WERI-Rb-1 (cell line): ENCODE measurements at regions not wholly inside any gene's neighbourhood (a gene's known extent, or its start where the extent isn't known, plus 50 kb on each side); places are given as distances from the start of the nearest gene placed in this dataset.

Experiments
- DNase-seq: peaks from one replicate; pipeline ENCODE4 v3.0.0-alpha.2; 2020
- H3K27ac ChIP-seq: fragments of 250-450 bp; sonication (Bioruptor Pico); 2 replicates; pipeline ENCODE4 v1.5.1; 2020; ENCODE audit warnings: mild to moderate bottlenecking, moderate library complexity
- H3K27me3 ChIP-seq: fragments of 250-450 bp; sonication (Bioruptor Pico); 2 replicates; pipeline ENCODE4 v1.5.1; 2021; ENCODE audit warnings: mild to moderate bottlenecking, low read depth, moderate library complexity; ENCODE audit not compliant: insufficient read depth, severe bottlenecking
- H3K36me3 ChIP-seq: fragments of 250-450 bp; sonication (Bioruptor Pico); 2 replicates; pipeline ENCODE4 v1.5.1; 2020; ENCODE audit warnings: mild to moderate bottlenecking, moderate library complexity
- H3K4me3 ChIP-seq: 2 replicates; pipeline ENCODE4 v1.5.1; 2011; ENCODE audit warnings: low read depth, mild to moderate bottlenecking, control low read depth, low read length
- H3K9me3 ChIP-seq: fragments of 250-450 bp; sonication (Bioruptor Pico); 2 replicates; pipeline ENCODE4 v1.5.1; 2021; ENCODE audit warnings: mild to moderate bottlenecking, moderate library complexity; ENCODE audit not compliant: severe bottlenecking
- TF ChIP-seq, protein P1 (sequence below): IDR thresholded peaks from 2 replicates; pipeline ENCODE4 v1.5.1; 2011; ENCODE audit warnings: low read depth, mild to moderate bottlenecking, control low read depth, inconsistent platforms, low read length

DNA sequence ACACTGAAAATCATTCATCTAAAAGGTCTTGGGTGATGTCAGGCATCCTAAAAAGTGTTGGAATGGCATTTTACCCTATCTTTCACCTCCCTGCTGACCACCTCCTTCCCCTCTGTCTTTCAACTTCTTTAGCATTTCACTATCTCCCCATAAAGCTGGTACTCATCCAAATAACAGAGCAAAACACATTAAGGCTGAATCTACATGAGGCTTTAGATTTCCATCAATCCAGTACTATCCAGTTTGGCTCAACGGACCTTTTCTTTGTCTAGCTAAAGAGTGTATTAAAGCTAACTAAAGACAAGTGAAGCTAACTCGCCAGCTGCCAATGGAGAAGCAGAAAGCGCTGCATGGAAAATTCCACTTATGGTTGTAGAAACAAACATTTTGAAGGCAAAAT lies 122.5 kb upstream of the NCKAP5 start:
- H3K4me3 ChIP-seq: no peak overlapping the region
- TF ChIP-seq, protein P1, sequence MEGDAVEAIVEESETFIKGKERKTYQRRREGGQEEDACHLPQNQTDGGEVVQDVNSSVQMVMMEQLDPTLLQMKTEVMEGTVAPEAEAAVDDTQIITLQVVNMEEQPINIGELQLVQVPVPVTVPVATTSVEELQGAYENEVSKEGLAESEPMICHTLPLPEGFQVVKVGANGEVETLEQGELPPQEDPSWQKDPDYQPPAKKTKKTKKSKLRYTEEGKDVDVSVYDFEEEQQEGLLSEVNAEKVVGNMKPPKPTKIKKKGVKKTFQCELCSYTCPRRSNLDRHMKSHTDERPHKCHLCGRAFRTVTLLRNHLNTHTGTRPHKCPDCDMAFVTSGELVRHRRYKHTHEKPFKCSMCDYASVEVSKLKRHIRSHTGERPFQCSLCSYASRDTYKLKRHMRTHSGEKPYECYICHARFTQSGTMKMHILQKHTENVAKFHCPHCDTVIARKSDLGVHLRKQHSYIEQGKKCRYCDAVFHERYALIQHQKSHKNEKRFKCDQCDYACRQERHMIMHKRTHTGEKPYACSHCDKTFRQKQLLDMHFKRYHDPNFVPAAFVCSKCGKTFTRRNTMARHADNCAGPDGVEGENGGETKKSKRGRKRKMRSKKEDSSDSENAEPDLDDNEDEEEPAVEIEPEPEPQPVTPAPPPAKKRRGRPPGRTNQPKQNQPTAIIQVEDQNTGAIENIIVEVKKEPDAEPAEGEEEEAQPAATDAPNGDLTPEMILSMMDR: no peak
- H3K9me3 ChIP-seq: no peaks in the 10 kb centered on the region
- H3K27ac ChIP-seq: no peak overlapping the region
- no peaks in the 10 kb centered on the region for H3K36me3 ChIP-seq
- no peaks in the 10 kb centered on the region for H3K27me3 ChIP-seq
- no peak for DNase-seq

DNA sequence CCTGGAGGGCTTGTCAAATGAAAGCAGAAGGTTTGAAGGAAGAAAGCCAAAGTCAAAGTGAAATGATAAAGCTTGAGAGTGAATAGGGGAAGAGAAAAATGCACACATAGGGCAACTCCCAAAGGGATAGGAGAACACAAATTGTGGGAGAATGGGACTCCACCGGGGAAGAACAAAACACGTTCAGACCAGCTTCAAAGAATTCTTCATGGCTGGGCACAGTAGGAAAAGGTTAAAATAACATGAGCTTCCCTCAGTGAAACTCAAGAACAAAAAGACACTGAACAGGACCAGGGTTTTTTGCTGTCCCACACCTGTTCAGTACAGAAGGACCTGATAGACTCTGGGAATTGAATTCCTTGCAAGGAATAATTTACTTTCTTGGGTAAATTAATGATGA lies 123.1 kb upstream of the NCKAP5 start:
- no peaks in the 10 kb centered on the region for H3K27me3 ChIP-seq
- no peak for DNase-seq
- H3K4me3 ChIP-seq: no peak overlapping the region
- H3K27ac ChIP-seq: no peak overlapping the region
- H3K9me3 ChIP-seq: no peaks in the 10 kb centered on the region
- no peaks in the 10 kb centered on the region for H3K36me3 ChIP-seq
- TF ChIP-seq, protein P1: no peak

DNA sequence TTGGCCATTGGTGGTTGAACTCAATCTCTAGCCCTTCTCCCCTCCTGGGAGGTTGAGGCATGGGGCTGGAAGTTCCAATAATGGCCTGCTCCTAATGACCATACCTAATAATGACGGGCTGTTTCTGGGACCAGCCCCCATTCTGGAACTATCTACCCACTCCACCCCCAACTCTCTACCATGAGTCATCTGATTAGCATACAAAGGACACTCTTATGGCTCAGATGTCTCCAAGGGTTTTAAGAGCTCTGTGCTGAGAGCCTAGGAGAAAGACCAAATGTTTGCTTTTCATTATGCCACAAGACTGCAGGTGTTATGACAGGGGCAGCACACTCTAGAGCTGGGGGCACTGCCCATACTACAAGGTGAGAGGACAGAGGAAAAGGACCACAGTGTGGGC lies 137.0 kb upstream of the NCKAP5 start:
- H3K27ac ChIP-seq: no peak overlapping the region
- no peak for DNase-seq
- peaks cover 8% of the 10 kb centered on the region for H3K9me3 ChIP-seq
- TF ChIP-seq, protein P1: no peak
- H3K4me3 ChIP-seq: no peak overlapping the region
- H3K36me3 ChIP-seq: no peaks in the 10 kb centered on the region
- H3K27me3 ChIP-seq: no peaks in the 10 kb centered on the region

DNA sequence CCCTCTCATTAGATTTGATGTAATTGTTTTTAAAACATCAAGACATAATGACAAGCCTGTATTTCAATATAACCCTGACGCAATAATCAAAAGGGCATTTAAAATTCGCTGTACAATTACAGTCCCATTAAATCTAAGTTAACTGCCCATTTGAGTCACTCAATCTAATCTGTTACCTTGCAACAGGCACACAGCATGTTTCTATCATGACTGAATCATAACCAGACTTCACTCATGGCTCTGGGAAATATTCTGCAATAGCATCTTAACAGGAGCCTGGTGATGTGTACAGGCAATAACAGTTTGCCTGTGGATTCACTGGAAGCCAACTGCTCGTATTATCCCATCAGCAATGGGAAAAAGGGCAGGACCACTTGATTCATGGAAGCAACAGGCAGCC lies 142.3 kb upstream of the NCKAP5 start:
- no peaks in the 10 kb centered on the region for H3K36me3 ChIP-seq
- TF ChIP-seq, protein P1: no peak
- no peak for DNase-seq
- no peaks in the 10 kb centered on the region for H3K27me3 ChIP-seq
- no peak overlapping the region for H3K4me3 ChIP-seq
- H3K9me3 ChIP-seq: peaks cover 8% of the 10 kb centered on the region
- no peak overlapping the region for H3K27ac ChIP-seq

DNA sequence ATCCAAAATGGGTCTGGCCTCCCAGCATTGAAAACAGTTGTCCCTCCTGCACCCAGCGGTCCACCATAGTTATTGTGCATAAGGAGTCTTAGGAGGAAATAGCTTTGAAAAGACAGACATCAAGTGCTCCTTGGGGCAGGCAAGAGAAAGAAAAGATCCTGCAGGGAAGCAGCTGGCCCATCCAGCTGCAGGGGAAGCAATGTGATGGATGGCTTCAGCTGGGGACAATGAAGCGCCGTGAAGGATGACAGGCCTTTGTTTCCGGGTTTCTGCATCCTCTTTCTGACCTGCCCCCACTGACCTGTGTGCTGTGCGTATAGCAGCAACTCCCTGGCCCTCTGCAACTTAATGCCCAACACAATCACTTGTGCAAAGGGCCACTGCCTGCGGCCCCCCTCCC lies 142.9 kb upstream of the NCKAP5 start:
- no peak overlapping the region for H3K4me3 ChIP-seq
- TF ChIP-seq, protein P1: no peak
- no peaks in the 10 kb centered on the region for H3K36me3 ChIP-seq
- H3K27me3 ChIP-seq: no peaks in the 10 kb centered on the region
- no peak for DNase-seq
- peaks cover 8% of the 10 kb centered on the region for H3K9me3 ChIP-seq
- H3K27ac ChIP-seq: no peak overlapping the region

DNA sequence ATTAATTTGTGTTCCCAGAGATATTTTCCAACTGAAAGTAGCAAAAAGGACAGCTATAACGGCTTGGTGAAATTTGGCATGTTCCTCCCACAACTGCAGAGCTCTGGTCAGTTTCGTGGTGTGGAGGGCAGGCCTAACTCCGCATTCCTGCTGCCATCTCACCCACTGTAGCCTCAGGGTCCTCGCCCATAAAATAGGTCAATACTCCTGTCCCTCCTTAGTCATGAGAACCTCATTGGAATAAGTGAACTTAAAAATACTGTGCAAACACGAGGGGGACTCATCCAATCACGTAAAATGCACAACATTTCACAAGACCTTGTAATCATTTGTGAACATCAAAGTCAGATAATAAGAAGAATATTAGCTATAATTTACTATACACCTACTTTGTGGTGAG lies 143.5 kb upstream of the NCKAP5 start:
- no peak for DNase-seq
- H3K36me3 ChIP-seq: no peaks in the 10 kb centered on the region
- peaks cover 8% of the 10 kb centered on the region for H3K9me3 ChIP-seq
- TF ChIP-seq, protein P1: no peak
- H3K27me3 ChIP-seq: no peaks in the 10 kb centered on the region
- H3K4me3 ChIP-seq: no peak overlapping the region
- no peak overlapping the region for H3K27ac ChIP-seq
